GM06990 (cell line): ENCODE measurements at regions not wholly inside any gene's neighbourhood (a gene's known extent, or its start where the extent isn't known, plus 50 kb on each side); places are given as distances from the start of the nearest gene placed in this dataset.

Experiments used
- DNase-seq: peaks from one replicate; pipeline ENCODE4 v3.0.0-alpha.2; 2011; ENCODE audit not compliant: insufficient read length; ENCODE audit errors: extremely low read depth
- H3K27me3 ChIP-seq: replicated peaks from 2 replicates; pipeline ENCODE4 v1.6.0; 2011; ENCODE audit warnings: low read length; ENCODE audit not compliant: control insufficient read depth, insufficient read depth
- H3K36me3 ChIP-seq: 2 replicates; pipeline ENCODE4 v1.5.1; 2011; ENCODE audit warnings: low read length; ENCODE audit not compliant: control insufficient read depth, insufficient read depth
- H3K4me3 ChIP-seq: replicated peaks from 2 replicates; pipeline ENCODE4 v1.5.1; 2011; ENCODE audit warnings: low read depth, mild to moderate bottlenecking, control low read depth, low read length
- TF ChIP-seq, protein P1 (sequence below): IDR thresholded peaks from 2 replicates; pipeline ENCODE4 v1.5.1; 2011; ENCODE audit warnings: low read length, control low read depth, mild to moderate bottlenecking, inconsistent platforms; ENCODE audit not compliant: insufficient read depth, poor library complexity, severe bottlenecking

DNA sequence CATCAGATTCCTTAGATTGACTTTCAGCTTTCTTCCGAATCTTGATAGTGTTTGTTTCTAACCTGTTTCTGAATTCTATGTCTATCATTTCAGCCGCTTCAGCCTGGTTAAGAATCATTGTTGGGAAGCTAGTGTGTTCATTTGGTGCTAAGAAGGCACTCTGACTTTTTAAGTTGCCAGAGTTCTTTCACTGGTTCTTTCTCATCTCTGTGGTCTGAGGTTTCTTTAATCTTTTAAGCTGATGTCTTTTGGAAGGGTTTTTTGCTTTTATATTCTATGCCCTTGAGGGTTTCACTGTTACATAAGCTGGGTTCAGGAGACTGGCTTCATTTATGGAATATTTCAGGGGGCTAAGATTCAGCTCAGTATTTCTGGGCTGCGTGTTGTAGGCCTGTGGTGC, 104.5 kb upstream of the PRSS58 start:
- H3K27me3 ChIP-seq, result no peaks in the 10 kb centered on the region
- DNase-seq, result no peak
- TF ChIP-seq, protein P1, sequence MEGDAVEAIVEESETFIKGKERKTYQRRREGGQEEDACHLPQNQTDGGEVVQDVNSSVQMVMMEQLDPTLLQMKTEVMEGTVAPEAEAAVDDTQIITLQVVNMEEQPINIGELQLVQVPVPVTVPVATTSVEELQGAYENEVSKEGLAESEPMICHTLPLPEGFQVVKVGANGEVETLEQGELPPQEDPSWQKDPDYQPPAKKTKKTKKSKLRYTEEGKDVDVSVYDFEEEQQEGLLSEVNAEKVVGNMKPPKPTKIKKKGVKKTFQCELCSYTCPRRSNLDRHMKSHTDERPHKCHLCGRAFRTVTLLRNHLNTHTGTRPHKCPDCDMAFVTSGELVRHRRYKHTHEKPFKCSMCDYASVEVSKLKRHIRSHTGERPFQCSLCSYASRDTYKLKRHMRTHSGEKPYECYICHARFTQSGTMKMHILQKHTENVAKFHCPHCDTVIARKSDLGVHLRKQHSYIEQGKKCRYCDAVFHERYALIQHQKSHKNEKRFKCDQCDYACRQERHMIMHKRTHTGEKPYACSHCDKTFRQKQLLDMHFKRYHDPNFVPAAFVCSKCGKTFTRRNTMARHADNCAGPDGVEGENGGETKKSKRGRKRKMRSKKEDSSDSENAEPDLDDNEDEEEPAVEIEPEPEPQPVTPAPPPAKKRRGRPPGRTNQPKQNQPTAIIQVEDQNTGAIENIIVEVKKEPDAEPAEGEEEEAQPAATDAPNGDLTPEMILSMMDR, result no peak
- H3K4me3 ChIP-seq, result no peak overlapping the region
- H3K36me3 ChIP-seq, result no peaks in the 10 kb centered on the region

DNA sequence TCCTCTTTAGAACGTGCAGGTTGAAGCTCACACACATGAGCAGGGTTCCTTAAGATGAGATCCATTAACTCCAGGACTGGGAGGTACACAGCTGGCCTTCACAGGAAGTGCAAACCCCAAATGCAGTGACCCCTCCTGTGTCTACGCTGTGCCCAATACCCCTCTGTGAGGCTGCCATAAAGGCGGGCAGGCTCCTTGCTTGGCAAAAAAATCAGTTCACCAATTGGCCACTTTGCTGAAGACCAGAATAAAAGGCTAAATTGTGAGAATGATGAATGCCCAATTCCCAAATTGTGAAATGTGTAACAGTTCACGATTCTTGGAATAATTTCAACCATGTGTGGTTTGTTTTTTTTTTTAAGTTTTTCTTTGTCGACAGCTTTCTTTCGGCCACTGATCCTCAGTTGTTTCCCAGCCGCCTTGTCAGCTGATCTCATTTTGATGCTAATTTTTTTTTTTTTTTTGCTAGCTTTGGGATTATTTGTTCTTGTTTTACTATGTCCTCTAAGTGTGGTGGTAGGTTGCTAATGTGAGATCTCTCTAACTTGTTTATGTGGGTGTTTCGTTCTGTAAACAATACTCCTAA, 101.9 kb upstream of the PRSS58 start:
- DNase-seq, result no peak
- Histone ChIP-seq H3K27me3 (no peaks in the 10 kb centered on the region), H3K4me3 (no peak overlapping the region), H3K36me3 (no peaks in the 10 kb centered on the region)
- TF ChIP-seq, protein P1, result no peak

DNA sequence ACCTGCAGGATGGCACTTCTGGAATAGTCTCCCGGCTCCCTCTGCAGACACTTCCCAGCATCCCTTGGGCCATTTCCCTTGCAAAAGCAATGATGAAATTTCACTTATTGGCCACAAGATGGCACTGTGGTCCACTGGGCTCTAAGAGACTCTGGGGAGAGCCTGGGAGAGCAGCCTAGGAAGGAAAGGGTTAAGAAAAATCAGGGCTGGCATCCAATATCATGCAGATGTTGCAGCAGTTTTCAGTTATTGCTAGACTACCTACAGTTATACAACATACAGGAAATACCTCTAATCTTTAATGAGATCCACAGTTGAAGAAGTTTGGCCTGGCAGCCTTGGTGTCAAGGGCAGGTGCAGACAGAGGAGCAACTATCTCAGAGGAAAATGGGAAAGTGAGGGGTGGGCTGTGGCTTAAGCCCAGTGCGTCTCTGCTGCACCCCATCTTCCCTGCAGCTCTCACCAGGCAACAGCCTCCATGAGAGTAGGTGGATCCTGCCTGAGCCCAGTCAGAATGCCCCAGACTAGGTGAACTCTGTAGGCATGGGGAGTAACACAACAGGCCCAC, 100.2 kb upstream of the PRSS58 start:
- TF ChIP-seq, protein P1, result peak; percentile 88
- H3K27me3 ChIP-seq, result no peaks in the 10 kb centered on the region
- peak; percentile 16 for DNase-seq
- H3K4me3 ChIP-seq, result no peak overlapping the region
- no peaks in the 10 kb centered on the region for H3K36me3 ChIP-seq

DNA sequence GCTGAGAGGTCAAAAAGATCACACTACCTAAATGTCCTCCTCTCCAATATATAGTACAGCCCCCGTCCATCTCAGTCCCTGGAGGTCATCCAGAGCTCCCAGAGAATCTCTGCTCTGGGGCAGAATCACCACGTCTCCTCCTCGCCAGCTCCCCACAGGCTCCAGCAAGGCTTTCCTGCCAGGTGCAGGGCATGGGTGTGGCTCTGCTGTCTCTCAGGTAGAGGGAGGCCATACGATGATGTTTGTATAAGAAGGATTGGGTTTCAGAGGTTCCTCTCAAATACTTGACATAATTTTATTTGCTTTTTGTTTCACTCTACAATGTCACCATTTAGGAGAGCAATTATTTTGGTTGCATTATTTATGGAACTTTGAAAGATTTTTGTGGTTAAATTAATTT, 98.3 kb upstream of the PRSS58 start:
- TF ChIP-seq, protein P1, result no peak
- H3K36me3 ChIP-seq, result no peaks in the 10 kb centered on the region
- H3K4me3 ChIP-seq, result no peak overlapping the region
- no peak for DNase-seq
- H3K27me3 ChIP-seq, result no peaks in the 10 kb centered on the region

DNA sequence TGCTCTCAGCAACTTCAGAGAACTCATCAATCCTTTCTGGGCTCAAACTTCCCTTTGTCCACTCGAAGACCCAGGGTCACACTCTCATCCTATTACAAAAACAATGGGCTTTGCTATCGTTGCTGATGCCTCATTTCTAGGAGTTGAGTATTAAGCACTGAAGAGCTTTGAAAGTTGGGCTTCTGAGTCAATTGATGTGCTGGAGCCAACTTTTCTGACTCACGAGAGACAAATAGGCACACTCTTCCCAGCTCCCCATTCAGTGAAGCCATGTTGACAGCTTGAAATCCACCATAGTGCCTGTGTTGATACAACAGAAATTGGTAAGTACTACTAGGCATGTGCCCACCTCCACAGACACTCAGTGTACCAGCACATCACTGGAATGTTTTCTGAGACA, 97.5 kb upstream of the PRSS58 start:
- Histone ChIP-seq H3K36me3 (no peaks in the 10 kb centered on the region), H3K4me3 (no peak overlapping the region), H3K27me3 (no peaks in the 10 kb centered on the region)
- DNase-seq, result no peak
- TF ChIP-seq, protein P1, result no peak
